Body of pancreas (tissue), 4 donors: ENCODE measurements at regions not wholly inside any gene's neighbourhood (a gene's known extent, or its start where the extent isn't known, plus 50 kb on each side); places are given as distances from the start of the nearest gene placed in this dataset.
A peak's percentile ranks its signal among the peaks of the same experiment; 100 is the strongest.

Experiments
- ATAC-seq: fragments of 150-250 bp; one replicate; pipeline ENCODE4 v1.9.1; 2016
- DNase-seq, 4 donors: peaks; one replicate each; pipeline ENCODE4 v3.0.0-alpha.2; 2019
- H3K27ac ChIP-seq, 4 donors: fragments of 200-600 bp; sonication (generic); 1 replicate in 3 of 4; 2 replicates in 1 of 4; pipeline versions ENCODE4 v1.5.1 to v1.6.1; 2016 to 2019; ENCODE audit warnings: mild to moderate bottlenecking in 1 of 4, mixed read lengths in 1 of 4, moderate library complexity in 1 of 4
- H3K27me3 ChIP-seq, 2 donors: fragments of 200-600 bp; sonication (generic); one replicate each; pipeline ENCODE4 v1.6.0; 2016; ENCODE audit warnings: mild to moderate bottlenecking in 1 of 2
- H3K36me3 ChIP-seq, 2 donors: fragments of 200-600 bp; sonication (generic); replicated peaks in 1 of 2; 2 replicates each; pipeline ENCODE4 v1.5.1; 2016; ENCODE audit warnings: low read depth in 2 of 2; ENCODE audit not compliant: insufficient read depth in 1 of 2
- H3K4me1 ChIP-seq: fragments of 200-600 bp; sonication (generic); one replicate; pipeline ENCODE4 v1.6.0; 2016
- H3K4me3 ChIP-seq, 2 donors: fragments of 200-600 bp; sonication (generic); 1 replicate in 1 of 2; 2 replicates in 1 of 2; pipeline ENCODE4 v1.5.1; 2016 to 2019
- H3K9me3 ChIP-seq, 3 donors: fragments of 200-600 bp; sonication (generic); 1 replicate in 2 of 3; 2 replicates in 1 of 3; pipeline ENCODE4 v1.5.1; 2016
- POLR2A ChIP-seq, 3 donors: fragments of 450-650 bp; IDR thresholded peaks; one replicate each; pipeline ENCODE4 v1.6.1; 2016; ENCODE audit warnings: antibody characterized with exemption in 3 of 3, mild to moderate bottlenecking in 2 of 3
- WGBS, 2 donors: methylation state at CpG; one replicate each; pipeline ENCODE4 v1.1.5; 2017; 5-methylcytosine and 5-hydroxymethylcytosine counted together
- intact Hi-C: fragments of 100-400 bp; cut with DNase I; formaldehyde crosslinking; loops from one replicate; pipeline ENCODE4 v1.15.1; 2023
- TF ChIP-seq, protein P1 (sequence below), 7 experiments: fragments of 450-650 bp in 4 of 7; fragments of 200-600 bp in 3 of 7; sonication (generic) in 3 of 7; IDR thresholded peaks; one replicate each; pipeline ENCODE4 v1.5.1; 2016 to 2019; ENCODE audit warnings: antibody characterized with exemption in 7 of 7

DNA sequence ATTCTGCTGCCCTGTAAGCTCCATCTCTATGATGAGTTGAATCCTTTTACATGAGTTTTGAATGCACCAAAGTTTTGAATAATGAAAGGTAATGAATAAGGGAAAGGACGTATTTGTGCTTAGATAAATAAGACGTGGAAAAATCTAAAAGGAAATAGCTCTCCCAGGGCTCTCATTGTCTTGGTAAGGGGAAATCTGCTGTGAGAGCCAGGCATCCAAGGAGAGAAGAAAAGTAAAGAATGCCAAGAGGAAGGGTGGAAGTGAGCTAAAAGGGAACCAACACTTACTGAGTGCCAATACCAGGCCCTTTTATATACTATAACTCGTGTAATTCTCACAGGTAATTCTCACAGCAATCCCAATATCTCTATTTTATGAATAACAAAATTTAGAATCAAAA, 62.6 kb upstream of the KLHL13 start:
- Histone ChIP-seq H3K4me3 (no peak overlapping the region), H3K36me3 (no peaks in the 10 kb centered on the region), H3K9me3 (no peaks in the 10 kb centered on the region), H3K27me3 (no peaks in the 10 kb centered on the region), H3K4me1 (peaks cover 15% of the 10 kb centered on the region), H3K27ac (no peak overlapping the region)
- intact Hi-C loops: no loop called here
- 85 to 91% methylated on average over 3 of the region's 3 CpGs for WGBS, 2 donors
- ATAC-seq (no peak), DNase-seq (no peak)
- TF ChIP-seq, protein P1, sequence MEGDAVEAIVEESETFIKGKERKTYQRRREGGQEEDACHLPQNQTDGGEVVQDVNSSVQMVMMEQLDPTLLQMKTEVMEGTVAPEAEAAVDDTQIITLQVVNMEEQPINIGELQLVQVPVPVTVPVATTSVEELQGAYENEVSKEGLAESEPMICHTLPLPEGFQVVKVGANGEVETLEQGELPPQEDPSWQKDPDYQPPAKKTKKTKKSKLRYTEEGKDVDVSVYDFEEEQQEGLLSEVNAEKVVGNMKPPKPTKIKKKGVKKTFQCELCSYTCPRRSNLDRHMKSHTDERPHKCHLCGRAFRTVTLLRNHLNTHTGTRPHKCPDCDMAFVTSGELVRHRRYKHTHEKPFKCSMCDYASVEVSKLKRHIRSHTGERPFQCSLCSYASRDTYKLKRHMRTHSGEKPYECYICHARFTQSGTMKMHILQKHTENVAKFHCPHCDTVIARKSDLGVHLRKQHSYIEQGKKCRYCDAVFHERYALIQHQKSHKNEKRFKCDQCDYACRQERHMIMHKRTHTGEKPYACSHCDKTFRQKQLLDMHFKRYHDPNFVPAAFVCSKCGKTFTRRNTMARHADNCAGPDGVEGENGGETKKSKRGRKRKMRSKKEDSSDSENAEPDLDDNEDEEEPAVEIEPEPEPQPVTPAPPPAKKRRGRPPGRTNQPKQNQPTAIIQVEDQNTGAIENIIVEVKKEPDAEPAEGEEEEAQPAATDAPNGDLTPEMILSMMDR (IDR thresholded peaks at IDR 0.05): no peak
- TF ChIP-seq POLR2A (IDR thresholded peaks at IDR 0.05): no peak

DNA sequence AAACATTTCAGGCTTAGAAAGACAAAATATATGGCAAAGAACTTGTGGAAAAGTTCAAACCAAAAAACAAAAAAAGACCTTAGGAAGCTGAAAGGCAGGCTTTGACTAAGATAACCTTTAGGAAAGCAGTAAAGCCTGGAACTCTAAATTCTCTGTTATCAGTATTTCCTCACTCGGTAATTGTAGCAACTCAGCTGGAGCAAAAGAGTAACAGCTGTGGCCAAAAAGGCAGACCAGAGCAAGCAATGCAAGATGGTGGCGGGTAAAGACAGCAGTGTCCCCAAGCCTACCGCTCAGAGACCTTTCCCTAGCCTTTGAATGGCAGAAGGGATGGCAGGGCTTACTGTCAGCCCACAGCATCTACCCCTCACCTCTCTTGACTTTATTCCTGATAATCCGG, 63.1 kb upstream of the KLHL13 start:
- TF ChIP-seq POLR2A (IDR thresholded peaks at IDR 0.05): no peak
- TF ChIP-seq, protein P1 (IDR thresholded peaks at IDR 0.05): no peak
- DNase-seq: no peak
- no peak overlapping the region for H3K27ac ChIP-seq
- 64 to 78% methylated on average over 3 to 4 of the region's 4 CpGs for WGBS, 2 donors
- no peaks in the 10 kb centered on the region for H3K27me3 ChIP-seq
- no peaks in the 10 kb centered on the region for H3K36me3 ChIP-seq
- ATAC-seq: no peak
- intact Hi-C loops: no loop called here
- H3K4me3 ChIP-seq: no peak overlapping the region
- peaks cover 9% of the 10 kb centered on the region for H3K4me1 ChIP-seq
- no peaks in the 10 kb centered on the region for H3K9me3 ChIP-seq

DNA sequence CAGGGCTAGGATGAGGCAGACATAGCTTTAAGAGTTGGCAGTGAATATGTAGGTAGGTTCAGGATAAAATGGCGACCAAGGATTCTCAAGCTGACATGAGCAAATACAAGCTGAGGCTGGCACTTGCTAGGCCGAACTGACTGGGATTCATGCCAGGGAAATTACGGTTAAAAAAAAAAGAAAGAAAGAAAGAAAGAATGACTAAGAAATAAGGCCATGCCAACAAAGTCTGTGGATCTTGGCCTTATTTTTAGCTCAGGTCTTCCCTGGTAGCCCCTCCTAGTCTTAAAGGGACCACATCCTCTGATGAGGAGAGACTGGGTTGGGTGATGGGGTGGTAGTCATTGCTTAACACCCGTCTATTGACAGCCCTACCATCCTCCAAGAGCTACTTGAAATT, 64.4 kb upstream of the KLHL13 start:
- ATAC-seq: peak; percentile 50
- peak in 1 of 4 donors; percentile 8 for DNase-seq
- TF ChIP-seq, protein P1 (IDR thresholded peaks at IDR 0.05): no peak
- TF ChIP-seq POLR2A (IDR thresholded peaks at IDR 0.05): no peak
- no peak overlapping the region for H3K4me3 ChIP-seq
- peaks cover 7% of the 10 kb centered on the region for H3K4me1 ChIP-seq
- WGBS, 2 donors: 29 to 37% methylated on average over 4 of the region's 4 CpGs
- H3K27ac ChIP-seq: no peak overlapping the region
- intact Hi-C loops: no loop called here
- H3K36me3 ChIP-seq: no peaks in the 10 kb centered on the region
- H3K27me3 ChIP-seq: no peaks in the 10 kb centered on the region
- no peaks in the 10 kb centered on the region for H3K9me3 ChIP-seq

DNA sequence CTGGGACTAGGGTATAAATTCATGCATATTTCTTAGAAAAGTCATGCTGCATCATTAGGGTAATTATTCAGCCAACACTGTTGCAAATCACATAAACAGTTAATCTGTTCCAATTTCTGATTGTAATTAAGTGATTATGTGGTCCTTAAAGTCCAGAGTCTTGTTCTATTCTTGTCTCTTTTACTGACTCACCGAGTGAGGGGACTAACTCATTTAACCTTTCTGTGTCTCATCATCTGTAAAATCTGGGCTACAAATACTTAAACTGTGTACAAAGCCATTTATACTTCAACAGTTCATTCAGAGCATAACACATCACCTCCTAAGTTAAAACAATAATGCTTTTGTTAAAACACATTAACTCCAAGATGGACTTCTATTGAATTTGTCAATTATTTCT, 65.4 kb upstream of the KLHL13 start:
- Histone ChIP-seq H3K9me3 (no peaks in the 10 kb centered on the region), H3K27me3 (no peaks in the 10 kb centered on the region), H3K4me3 (no peak overlapping the region), H3K36me3 (no peaks in the 10 kb centered on the region), H3K27ac (no peak overlapping the region), H3K4me1 (peaks cover 7% of the 10 kb centered on the region)
- TF ChIP-seq, protein P1 (IDR thresholded peaks at IDR 0.05): no peak
- TF ChIP-seq POLR2A (IDR thresholded peaks at IDR 0.05): no peak
- intact Hi-C loops: no loop called here
- DNase-seq (no peak), ATAC-seq (no peak)
- 0 to 16% methylated on average over 1 of the region's 1 CpG for WGBS, 2 donors

DNA sequence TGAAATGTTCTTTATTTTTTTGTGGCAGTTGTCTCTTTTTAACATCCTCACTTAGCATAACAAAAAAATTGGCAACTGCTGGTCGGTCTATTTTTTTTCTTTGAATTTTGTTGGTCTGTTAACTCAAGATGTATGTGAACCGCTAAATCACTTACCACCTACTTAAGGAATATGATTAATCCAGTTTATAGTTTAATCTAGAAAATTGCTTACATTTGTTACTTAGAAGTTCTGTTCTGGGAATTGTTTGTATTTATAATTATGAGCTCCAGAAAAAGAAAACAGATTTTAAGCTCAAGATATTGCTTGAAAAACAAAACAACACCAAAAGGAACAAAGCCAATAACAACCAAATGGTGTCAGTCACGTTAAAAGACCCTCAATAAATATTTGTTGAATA, 66.1 kb upstream of the KLHL13 start:
- no peaks in the 10 kb centered on the region for H3K27me3 ChIP-seq
- ATAC-seq (no peak), DNase-seq (no peak)
- no peak overlapping the region for H3K4me3 ChIP-seq
- no peaks in the 10 kb centered on the region for H3K9me3 ChIP-seq
- intact Hi-C loops: no loop called here
- 59 to 71% methylated on average over 3 of the region's 3 CpGs for WGBS, 2 donors
- no peaks in the 10 kb centered on the region for H3K36me3 ChIP-seq
- peaks cover 7% of the 10 kb centered on the region for H3K4me1 ChIP-seq
- H3K27ac ChIP-seq: no peak overlapping the region
- TF ChIP-seq, protein P1 (IDR thresholded peaks at IDR 0.05): no peak
- TF ChIP-seq POLR2A (IDR thresholded peaks at IDR 0.05): no peak
